IMR-90 (cell line): ENCODE measurements at regions not wholly inside any gene's neighbourhood (a gene's known extent, or its start where the extent isn't known, plus 50 kb on each side); places are given as distances from the start of the nearest gene placed in this dataset.

Source experiments
- ATAC-seq: fragments of 200-7000 bp; cut with Tn5 transposase; 2 replicates; pipeline ENCODE4 v1.9.1; 2020; ENCODE audit warnings: low read depth, mild to moderate bottlenecking, moderate library complexity
- BruUV-seq: library from RNA; stranded (reverse); fragments of 400-500 nt; replicated peaks from 2 replicates; lab custom pipeline; 2021; lab: Mats Ljungman, UMichigan
- CTCF ChIA-PET: fragments of 300-600 bp; formaldehyde crosslinking; extraction: SDS; loops from one replicate; lab custom pipeline; 2021; ENCODE audit warnings: antibody characterized with exemption; lab: Yijun Ruan, JAX
- POLR2A ChIA-PET: fragments of 300-600 bp; sonication (Branson Sonifier 250); formaldehyde crosslinking; loops from one replicate; lab custom pipeline; 2022; ENCODE audit warnings: antibody characterized with exemption; ENCODE audit not compliant: unreplicated experiment; lab: Charles Lee
- DNase-seq: peaks from one replicate; pipeline ENCODE4 v3.0.0; 2013
- H2AFZ ChIP-seq: replicated peaks from 2 replicates; pipeline ENCODE3; 2013; ENCODE audit warnings: low read length, mild to moderate bottlenecking; ENCODE audit not compliant: poor library complexity
- H2AK5ac ChIP-seq: 2 replicates; pipeline ENCODE4 v1.6.1; 2013; ENCODE audit warnings: low read depth, low read length, inconsistent platforms
- H2AK9ac ChIP-seq: replicated peaks from 2 replicates; pipeline ENCODE3; 2013; ENCODE audit warnings: mild to moderate bottlenecking, low read depth, low read length, moderate library complexity; ENCODE audit not compliant: poor library complexity
- H2BK120ac ChIP-seq: 2 replicates; pipeline ENCODE4 v1.6.1; 2013; ENCODE audit warnings: low read depth, low read length, inconsistent platforms
- H2BK15ac ChIP-seq: 3 replicates; pipeline ENCODE4 v1.6.1; 2013; ENCODE audit warnings: low read depth, low read length, inconsistent platforms
- H2BK20ac ChIP-seq: 2 replicates; pipeline ENCODE4 v1.6.1; 2013; ENCODE audit warnings: low read depth, mild to moderate bottlenecking, inconsistent platforms, low read length, moderate library complexity
- H2BK5ac ChIP-seq: 2 replicates; pipeline ENCODE4 v1.6.1; 2013; ENCODE audit warnings: mild to moderate bottlenecking, low read depth, low read length, inconsistent platforms; ENCODE audit not compliant: poor library complexity, severe bottlenecking
- H3K14ac ChIP-seq: replicated peaks from 2 replicates; pipeline ENCODE4 v1.6.1; 2013; ENCODE audit warnings: low read depth, low read length, inconsistent platforms
- H3K18ac ChIP-seq: 2 replicates; pipeline ENCODE4 v1.6.1; 2013; ENCODE audit warnings: low read depth, low read length, control low read depth
- H3K23ac ChIP-seq: 2 replicates; pipeline ENCODE4 v1.6.1; 2013; ENCODE audit warnings: low read depth, low read length, inconsistent platforms
- H3K27ac ChIP-seq: 2 replicates; pipeline ENCODE4 v1.5.1; 2013; ENCODE audit warnings: mild to moderate bottlenecking, control low read depth, low read length; ENCODE audit not compliant: insufficient read depth
- H3K27me3 ChIP-seq: 2 replicates; pipeline ENCODE4 v1.6.1; 2013; ENCODE audit warnings: low read length; ENCODE audit not compliant: control insufficient read depth, insufficient read depth
- H3K36me3 ChIP-seq: 2 replicates; pipeline ENCODE4 v1.6.1; 2013; ENCODE audit warnings: low read length, mixed read lengths; ENCODE audit not compliant: control insufficient read depth, insufficient read depth
- H3K4ac ChIP-seq: 2 replicates; pipeline ENCODE4 v1.6.1; 2013; ENCODE audit warnings: low read depth, low read length, inconsistent platforms
- H3K4me1 ChIP-seq: 2 replicates; pipeline ENCODE4 v1.6.1; 2013; ENCODE audit warnings: low read length, mixed read lengths; ENCODE audit not compliant: control insufficient read depth, insufficient read depth
- H3K4me2 ChIP-seq: 2 replicates; pipeline ENCODE4 v1.6.1; 2013; ENCODE audit warnings: low read depth, mild to moderate bottlenecking, control low read depth, low read length, moderate library complexity
- H3K4me3 ChIP-seq: 2 replicates; pipeline ENCODE4 v1.5.1; 2013; ENCODE audit warnings: low read depth, mild to moderate bottlenecking, control low read depth, low read length, moderate library complexity; ENCODE audit not compliant: insufficient read depth
- H3K56ac ChIP-seq: 2 replicates; pipeline ENCODE4 v1.6.1; 2013; ENCODE audit warnings: low read length, inconsistent platforms; ENCODE audit not compliant: insufficient read depth; ENCODE audit errors: extremely low read depth
- H3K79me1 ChIP-seq, 2 experiments: 2 replicates each; pipeline ENCODE4 v1.6.1; 2013; ENCODE audit warnings: low read length in 2 of 2, inconsistent platforms in 1 of 2, low read depth in 1 of 2
- H3K9ac ChIP-seq: 2 replicates; pipeline ENCODE4 v1.6.1; 2013; ENCODE audit warnings: low read depth, low read length, control low read depth
- H3K9me1 ChIP-seq: 2 replicates; pipeline ENCODE4 v1.6.1; 2013; ENCODE audit warnings: low read length, inconsistent platforms; ENCODE audit not compliant: insufficient read depth
- H3K9me3 ChIP-seq: 2 replicates; pipeline ENCODE4 v1.6.1; 2013; ENCODE audit warnings: low read length; ENCODE audit not compliant: control insufficient read depth, insufficient read depth
- H4K20me1 ChIP-seq: 2 replicates; pipeline ENCODE4 v1.6.1; 2013; ENCODE audit warnings: low read length, inconsistent platforms; ENCODE audit not compliant: insufficient read depth
- H4K5ac ChIP-seq: 2 replicates; pipeline ENCODE4 v1.6.1; 2013; ENCODE audit warnings: mild to moderate bottlenecking, low read depth, low read length, control low read depth
- H4K8ac ChIP-seq, 2 experiments: 2 replicates each; pipeline ENCODE4 v1.6.1; 2013; ENCODE audit warnings: low read depth in 2 of 2, low read length in 2 of 2, control low read depth in 1 of 2, inconsistent platforms in 1 of 2
- H4K91ac ChIP-seq: 2 replicates; pipeline ENCODE4 v1.6.1; 2013; ENCODE audit warnings: low read depth, low read length, inconsistent platforms; ENCODE audit not compliant: insufficient read depth
- BHLHE40 ChIP-seq: fragments of 150-350 bp; IDR thresholded peaks from 2 replicates; pipeline ENCODE4 v1.6.1; 2016; ENCODE audit warnings: mild to moderate bottlenecking, low read depth, low read length
- CHD1 ChIP-seq: IDR thresholded peaks from 2 replicates; pipeline ENCODE4 v1.6.1; 2012; ENCODE audit warnings: low read depth, low read length, improper control_type of control experiment
- CTCF ChIP-seq: conservative IDR thresholded peaks from 2 replicates; pipeline ENCODE4 v1.5.1; 2012; ENCODE audit warnings: mild to moderate bottlenecking, low read depth, low read length, improper control_type of control experiment
- ELK1 ChIP-seq: fragments of 150-350 bp; IDR thresholded peaks from 2 replicates; pipeline ENCODE4 v1.6.1; 2016; ENCODE audit warnings: low read depth, mild to moderate bottlenecking, low read length, moderate library complexity, borderline replicate concordance
- FOS ChIP-seq: fragments of 150-350 bp; IDR thresholded peaks from 2 replicates; pipeline ENCODE4 v1.6.1; 2016; ENCODE audit warnings: low read depth, low read length
- MAFK ChIP-seq: IDR thresholded peaks from 2 replicates; pipeline ENCODE4 v1.6.1; 2012; ENCODE audit warnings: low read depth, low read length, improper control_type of control experiment
- MAZ ChIP-seq: IDR thresholded peaks from 2 replicates; pipeline ENCODE4 v1.6.1; 2012; ENCODE audit warnings: low read depth, mild to moderate bottlenecking, low read length, improper control_type of control experiment, moderate library complexity, borderline replicate concordance
- MXI1 ChIP-seq: IDR thresholded peaks from 2 replicates; pipeline ENCODE4 v1.6.1; 2012; ENCODE audit warnings: low read depth, mild to moderate bottlenecking, low read length, moderate library complexity, borderline replicate concordance
- POLR2A ChIP-seq: IDR thresholded peaks from 2 replicates; pipeline ENCODE4 v1.6.1; 2012; ENCODE audit warnings: mild to moderate bottlenecking, low read depth, low read length
- RAD21 ChIP-seq: IDR thresholded peaks from 2 replicates; pipeline ENCODE4 v1.6.1; 2012; ENCODE audit warnings: low read length, improper control_type of control experiment
- RCOR1 ChIP-seq: IDR thresholded peaks from 2 replicates; pipeline ENCODE4 v1.6.1; 2012; ENCODE audit warnings: mild to moderate bottlenecking, low read length, improper control_type of control experiment; ENCODE audit not compliant: insufficient replicate concordance
- SMC3 ChIP-seq: fragments of 150-350 bp; IDR thresholded peaks from 2 replicates; pipeline ENCODE4 v1.6.1; 2016; ENCODE audit warnings: low read depth, mild to moderate bottlenecking, antibody characterized with exemption, low read length, moderate library complexity
- WGBS, 2 experiments: methylation state at CpG; one replicate each; pipeline versions ENCODE4 v1.1.5 to v1.1.7; 2013; ENCODE audit warnings: missing lambda C conversion rate in 2 of 2; ENCODE audit not compliant: insufficient read length in 1 of 2; ENCODE audit errors: extremely low coverage in 2 of 2; 5-methylcytosine and 5-hydroxymethylcytosine counted together
- dilution Hi-C: fragments of 300-500 bp; cut with HindIII; formaldehyde crosslinking; loops from one replicate; pipeline ENCODE4 v1.14.3; 2018; ENCODE audit warnings: low sequenced_read_pairs; ENCODE audit not compliant: unreplicated experiment
- in situ Hi-C: fragments of 300-500 bp; cut with MboI; formaldehyde crosslinking; loops from 3 replicates; pipeline ENCODE4 v1.14.3; 2019; ENCODE audit warnings: low sequenced_read_pairs, inconsistent platforms, mixed read lengths
- intact Hi-C: fragments of 100-400 bp; cut with micrococcal nuclease; formaldehyde crosslinking; loops from 2 replicates; pipeline ENCODE4 v1.10.0; 2022

DNA sequence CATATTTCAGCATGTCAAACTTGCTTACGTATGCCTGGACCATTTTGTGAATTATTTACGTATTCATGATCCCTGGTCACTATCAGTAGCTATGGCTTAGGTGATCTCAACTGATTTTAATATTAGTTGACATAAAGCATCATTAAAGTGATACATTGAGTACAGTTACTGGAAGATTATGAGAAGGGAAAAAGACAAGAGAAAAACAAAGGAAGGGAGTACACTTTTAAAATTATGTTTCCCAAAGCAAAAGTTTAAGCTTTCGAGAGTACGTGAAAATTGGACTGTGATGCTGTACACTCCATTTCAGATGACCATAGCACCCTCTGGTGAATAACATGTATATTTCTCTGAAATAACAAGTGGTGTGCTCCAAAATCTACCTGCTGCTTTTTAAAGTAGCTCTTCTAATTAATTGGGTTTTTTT is 215.0 kb upstream of the HSF2 start:
- dilution Hi-C loops (no loop called here), intact Hi-C loops (loop anchor here (1.0 to 5.0 kb wide), 5 partner anchors 152 to 1129 kb away; no protein-coding TSS in a partner anchor), in situ Hi-C loops (loop anchor here (5.0 to 25.0 kb wide), 4 partner anchors 140 to 1122 kb away; no protein-coding TSS in a partner anchor)
- no peak overlapping the region for H4K91ac ChIP-seq
- H3K27ac ChIP-seq = no peak overlapping the region
- no peak overlapping the region for H2AK9ac ChIP-seq
- H3K18ac ChIP-seq = no peak overlapping the region
- no peak overlapping the region for H3K14ac ChIP-seq
- H3K56ac ChIP-seq = no peak overlapping the region
- no peaks in the 10 kb centered on the region for H3K36me3 ChIP-seq
- peak overlapping the region; percentile 36; the same call in 1 of the 2 replicates for H3K4me2 ChIP-seq
- WGBS, 2 experiments = no CpG with 5 or more reads among the region's 4 CpGs
- peak; percentile 47 for DNase-seq
- H3K79me1 ChIP-seq = no peaks in the 10 kb centered on the region
- H3K4me3 ChIP-seq = peak overlapping the region; percentile 3; the same call in 1 of the 2 replicates
- H2BK20ac ChIP-seq = no peak overlapping the region
- no peak overlapping the region for H2AFZ ChIP-seq
- H3K4ac ChIP-seq = no peak overlapping the region
- H2BK15ac ChIP-seq = no peak overlapping the region
- no peak overlapping the region for H4K8ac ChIP-seq
- no peaks in the 10 kb centered on the region for H3K4me1 ChIP-seq
- no peaks in the 10 kb centered on the region for H4K20me1 ChIP-seq
- H3K9me1 ChIP-seq = no peaks in the 10 kb centered on the region
- no peak overlapping the region for H3K9ac ChIP-seq
- no peaks in the 10 kb centered on the region for H3K9me3 ChIP-seq
- no peaks in the 10 kb centered on the region for H3K27me3 ChIP-seq
- ChIA-PET CTCF (interaction anchor here (0.7 to 1.6 kb wide), 7 partner anchors 10 to 755 kb away, joined by 3 to 7 read pairs (median 3); no protein-coding TSS in a partner anchor), POLR2A (interaction anchor here (0.9 kb wide), 2 partner anchors 10 to 751 kb away, joined by 3 to 5 read pairs; no protein-coding TSS in a partner anchor)
- no peak overlapping the region for H4K5ac ChIP-seq
- no peak overlapping the region for H3K23ac ChIP-seq
- no TSS peak for BruUV-seq
- TF ChIP-seq SMC3 (peak; percentile 74), CTCF (peak; percentile 64), CHD1 (no peak), RAD21 (peak; percentile 79), MAZ (no peak), RCOR1 (no peak), ELK1 (no peak), FOS (no peak), MXI1 (no peak), BHLHE40 (no peak), MAFK (no peak), POLR2A (no peak)
- peak; percentile 84 for ATAC-seq
- no peak overlapping the region for H2BK120ac ChIP-seq
- H2BK5ac ChIP-seq = no peak overlapping the region
- H2AK5ac ChIP-seq = no peak overlapping the region
